Esophagus muscularis mucosa (tissue), 4 donors: ENCODE measurements at regions not wholly inside any gene's neighbourhood (a gene's known extent, or its start where the extent isn't known, plus 50 kb on each side); places are given as distances from the start of the nearest gene placed in this dataset.

ENCODE experiments used
- DNase-seq: peaks from one replicate; pipeline ENCODE4 v3.0.0-alpha.2; 2017; ENCODE audit errors: extremely low spot score
- H3K27ac ChIP-seq, 4 donors: fragments of 200-600 bp; sonication (generic); replicated peaks in 1 of 4; 1 replicate in 3 of 4; 2 replicates in 1 of 4; pipeline ENCODE4 v1.5.1; 2016 to 2019; ENCODE audit warnings: mild to moderate bottlenecking in 1 of 4
- H3K27me3 ChIP-seq, 4 donors: fragments of 200-600 bp; sonication (generic); one replicate each; pipeline versions ENCODE4 v1.5.1 to v1.6.0; 2016 to 2019
- H3K36me3 ChIP-seq, 4 donors: fragments of 200-600 bp; sonication (generic); one replicate each; pipeline ENCODE4 v1.5.1; 2016 to 2019
- H3K4me1 ChIP-seq, 4 donors: fragments of 200-600 bp; sonication (generic); one replicate each; pipeline ENCODE4 v1.5.1; 2016 to 2019
- H3K4me3 ChIP-seq, 4 donors: fragments of 200-600 bp; sonication (generic); 1 replicate in 2 of 4; 2 replicates in 2 of 4; pipeline ENCODE4 v1.5.1; 2016 to 2019; ENCODE audit warnings: mild to moderate bottlenecking in 4 of 4, moderate library complexity in 1 of 4
- H3K9me3 ChIP-seq, 4 donors: fragments of 200-600 bp; sonication (generic); 1 replicate in 3 of 4; 2 replicates in 1 of 4; pipeline ENCODE4 v1.5.1; 2016 to 2019
- CTCF ChIP-seq, 3 experiments: fragments of 200-600 bp in 2 of 3; fragments of 450-650 bp in 1 of 3; sonication (generic) in 2 of 3; IDR thresholded peaks; one replicate each; pipeline ENCODE4 v1.5.1; 2017 to 2019; ENCODE audit warnings: antibody characterized with exemption in 3 of 3, mild to moderate bottlenecking in 2 of 3, moderate library complexity in 1 of 3
- EP300 ChIP-seq: sonication (generic); formaldehyde crosslinking; IDR thresholded peaks from one replicate; pipeline ENCODE4 v1.6.1; 2017; ENCODE audit warnings: antibody characterized with exemption
- POLR2A ChIP-seq: fragments of 450-650 bp; IDR thresholded peaks from one replicate; pipeline ENCODE4 v1.6.1; 2017; ENCODE audit warnings: antibody characterized with exemption, moderate library complexity, mild to moderate bottlenecking, low read depth
- POLR2AphosphoS5 ChIP-seq, 2 donors: sonication (generic); formaldehyde crosslinking; IDR thresholded peaks; one replicate each; pipeline ENCODE4 v1.6.1; 2017; ENCODE audit warnings: antibody characterized with exemption in 2 of 2
- WGBS: methylation state at CpG from one replicate; pipeline ENCODE4 v1.1.5; 2018; 5-methylcytosine and 5-hydroxymethylcytosine counted together
- intact Hi-C: fragments of 100-400 bp; cut with DNase I; formaldehyde crosslinking; loops from one replicate; pipeline ENCODE4 v1.15.1; 2023

GRCh38 chr3:145903472-145904013 lies 257.4 kb downstream of the PLOD2 start:
- intact Hi-C loops, result no loop called here
- no peak for DNase-seq
- Histone ChIP-seq H3K4me1 (peaks cover 0 to 14% (median 3%) of the 10 kb centered on the region in 4 donors), H3K27me3 (no peaks in the 10 kb centered on the region), H3K36me3 (no peaks in the 10 kb centered on the region), H3K4me3 (no peak overlapping the region), H3K9me3 (no peaks in the 10 kb centered on the region), H3K27ac (no peak overlapping the region)
- WGBS, result 88% methylated on average over 10 of the region's 12 CpGs
- TF ChIP-seq EP300, result no peak
- no peak for TF ChIP-seq CTCF (IDR thresholded peaks at IDR 0.05)
- no peak for TF ChIP-seq POLR2A
- no peak for TF ChIP-seq POLR2AphosphoS5 (IDR thresholded peaks at IDR 0.05)

- intact Hi-C loops, result no loop called here
- H3K36me3 ChIP-seq, result no peaks in the 10 kb centered on the region
- H3K9me3 ChIP-seq, result no peaks in the 10 kb centered on the region
- DNase-seq, result no peak
- no peak overlapping the region for H3K4me3 ChIP-seq
- TF ChIP-seq POLR2AphosphoS5 (IDR thresholded peaks at IDR 0.05), result no peak
- TF ChIP-seq EP300, result no peak
- TF ChIP-seq POLR2A, result no peak
- no peak for TF ChIP-seq CTCF (IDR thresholded peaks at IDR 0.05)
- H3K4me1 ChIP-seq, result peaks cover 0 to 8% (median under 1%) of the 10 kb centered on the region in 4 donors
- 100% methylated on average over 5 of the region's 7 CpGs for WGBS
- H3K27me3 ChIP-seq, result no peaks in the 10 kb centered on the region
- no peak overlapping the region for H3K27ac ChIP-seq
These were observed 256.8 kb downstream of the PLOD2 start for GRCh38 chr3:145904138-145904537.

GRCh38 chr3:145906301-145906700 lies 254.7 kb downstream of the PLOD2 start:
- H3K36me3 ChIP-seq, result no peaks in the 10 kb centered on the region
- intact Hi-C loops, result no loop called here
- TF ChIP-seq POLR2AphosphoS5 (IDR thresholded peaks at IDR 0.05), result no peak
- no peak for TF ChIP-seq EP300
- TF ChIP-seq POLR2A, result no peak
- TF ChIP-seq CTCF (IDR thresholded peaks at IDR 0.05), result no peak
- DNase-seq, result no peak
- H3K4me1 ChIP-seq, result no peaks in the 10 kb centered on the region
- no peaks in the 10 kb centered on the region for H3K9me3 ChIP-seq
- no peaks in the 10 kb centered on the region for H3K27me3 ChIP-seq
- H3K27ac ChIP-seq, result no peak overlapping the region
- no peak overlapping the region for H3K4me3 ChIP-seq

- H3K27ac ChIP-seq, result no peak overlapping the region
- H3K4me3 ChIP-seq, result no peak overlapping the region
- no peaks in the 10 kb centered on the region for H3K4me1 ChIP-seq
- no peaks in the 10 kb centered on the region for H3K9me3 ChIP-seq
- no peak for DNase-seq
- no peaks in the 10 kb centered on the region for H3K36me3 ChIP-seq
- H3K27me3 ChIP-seq, result no peaks in the 10 kb centered on the region
- intact Hi-C loops, result no loop called here
- TF ChIP-seq CTCF (IDR thresholded peaks at IDR 0.05), result no peak
- no peak for TF ChIP-seq EP300
- no peak for TF ChIP-seq POLR2A
- TF ChIP-seq POLR2AphosphoS5 (IDR thresholded peaks at IDR 0.05), result no peak
- WGBS, result 72% methylated on average over 2 of the region's 2 CpGs
These were observed 254.2 kb downstream of the PLOD2 start for GRCh38 chr3:145906755-145907154.

GRCh38 chr3:145911016-145911415 lies 250.0 kb downstream of the PLOD2 start:
- no peaks in the 10 kb centered on the region for H3K4me1 ChIP-seq
- H3K27me3 ChIP-seq, result no peaks in the 10 kb centered on the region
- no peak overlapping the region for H3K4me3 ChIP-seq
- WGBS, result 68% methylated on average over 2 of the region's 2 CpGs
- intact Hi-C loops, result no loop called here
- H3K36me3 ChIP-seq, result no peaks in the 10 kb centered on the region
- H3K27ac ChIP-seq, result no peak overlapping the region
- no peak for DNase-seq
- no peak for TF ChIP-seq EP300
- no peak for TF ChIP-seq CTCF (IDR thresholded peaks at IDR 0.05)
- H3K9me3 ChIP-seq, result no peaks in the 10 kb centered on the region
